GM23338 (cell line): ENCODE measurements at regions not wholly inside any gene's neighbourhood (a gene's known extent, or its start where the extent isn't known, plus 50 kb on each side); places are given as distances from the start of the nearest gene placed in this dataset.

Experiments
- ATAC-seq: fragments of 200-7000 bp; cut with Tn5 transposase; 3 replicates; pipeline ENCODE4 v1.9.1; 2020
- DNase-seq: peaks from one replicate; pipeline ENCODE4 v3.0.0-alpha.2; 2015; ENCODE audit warnings: low spot score
- H2AFZ ChIP-seq: fragments of 200-600 bp; sonication (generic); 2 replicates; pipeline ENCODE4 v1.8.0; 2016; ENCODE audit warnings: antibody characterized with exemption, mild to moderate bottlenecking, moderate library complexity
- H3F3A ChIP-seq: fragments of 200-600 bp; sonication (generic); replicated peaks from 2 replicates; pipeline ENCODE4 v1.8.0; 2017; ENCODE audit warnings: antibody characterized with exemption, mixed run types, low read depth
- H3K27ac ChIP-seq: fragments of 200-600 bp; sonication (generic); 2 replicates; pipeline ENCODE4 v1.6.1; 2016; ENCODE audit warnings: low read depth
- H3K27me3 ChIP-seq: fragments of 200-600 bp; sonication (generic); 2 replicates; pipeline ENCODE4 v1.8.0; 2016; ENCODE audit warnings: mild to moderate bottlenecking, mixed run types, moderate library complexity; ENCODE audit not compliant: insufficient read depth
- H3K36me3 ChIP-seq: fragments of 200-600 bp; sonication (generic); 2 replicates; pipeline ENCODE4 v1.8.0; 2016; ENCODE audit warnings: mild to moderate bottlenecking; ENCODE audit not compliant: insufficient read depth
- H3K4me1 ChIP-seq: fragments of 200-600 bp; sonication (generic); 2 replicates; pipeline ENCODE4 v1.8.0; 2016; ENCODE audit warnings: mild to moderate bottlenecking, moderate library complexity; ENCODE audit not compliant: insufficient read depth
- H3K4me2 ChIP-seq: fragments of 200-600 bp; sonication (generic); 2 replicates; pipeline ENCODE4 v1.7.1; 2017; ENCODE audit warnings: mixed run types
- H3K4me3 ChIP-seq: fragments of 200-600 bp; sonication (generic); 2 replicates; pipeline ENCODE4 v1.6.1; 2016; ENCODE audit warnings: mixed run types
- H3K79me2 ChIP-seq: fragments of 200-600 bp; sonication (generic); replicated peaks from 2 replicates; pipeline ENCODE4 v1.8.0; 2017; ENCODE audit warnings: mild to moderate bottlenecking; ENCODE audit not compliant: insufficient read depth
- H3K9me2 ChIP-seq: fragments of 200-600 bp; sonication (generic); 2 replicates; pipeline ENCODE4 v1.8.0; 2017; ENCODE audit not compliant: insufficient read depth
- H4K20me1 ChIP-seq: fragments of 200-600 bp; sonication (generic); replicated peaks from 2 replicates; pipeline ENCODE4 v1.8.0; 2017; ENCODE audit warnings: mild to moderate bottlenecking; ENCODE audit not compliant: insufficient read depth
- H3K27ac Mint-ChIP-seq: 2 replicates; pipeline ENCODE4 v1.8.0; 2020; ENCODE audit warnings: inconsistent platforms, mild to moderate bottlenecking, moderate library complexity, mixed read lengths
- H3K27me3 Mint-ChIP-seq: 3 replicates; pipeline ENCODE4 v1.8.0; 2022; ENCODE audit warnings: low read depth, mild to moderate bottlenecking, moderate library complexity, mixed read lengths, inconsistent platforms; ENCODE audit not compliant: insufficient read depth, poor library complexity
- H3K36me3 Mint-ChIP-seq: 3 replicates; pipeline ENCODE4 v1.8.0; 2021; ENCODE audit warnings: low read depth, mild to moderate bottlenecking, inconsistent platforms, moderate library complexity, mixed read lengths
- H3K4me1 Mint-ChIP-seq: 3 replicates; pipeline ENCODE4 v1.8.0; 2020; ENCODE audit warnings: mild to moderate bottlenecking, inconsistent platforms, mixed read lengths
- H3K4me3 Mint-ChIP-seq: 3 replicates; pipeline ENCODE4 v1.8.0; 2021; ENCODE audit warnings: moderate library complexity, mild to moderate bottlenecking, inconsistent platforms, mixed read lengths
- H3K9me3 Mint-ChIP-seq: 3 replicates; pipeline ENCODE4 v1.8.0; 2020; ENCODE audit warnings: moderate library complexity, mild to moderate bottlenecking, inconsistent platforms, mixed read lengths
- CREB1 ChIP-seq: fragments of 250-450 bp; sonication (Bioruptor Pico); IDR thresholded peaks from 2 replicates; pipeline ENCODE4 v1.5.0; 2020; ENCODE audit warnings: low read depth, mild to moderate bottlenecking, moderate library complexity
- CTCF ChIP-seq, 2 experiments: fragments of 200-600 bp in 1 of 2; sonication (generic) in 1 of 2; conservative IDR thresholded peaks; 2 replicates each; pipeline versions ENCODE4 v1.5.1 to v1.6.1; 2016 to 2017; ENCODE audit warnings: antibody characterized with exemption in 2 of 2, low read depth in 2 of 2, mild to moderate bottlenecking in 2 of 2, moderate library complexity in 1 of 2
- ETS1 ChIP-seq: IDR thresholded peaks from 2 replicates; pipeline ENCODE4 v1.6.1; 2016; ENCODE audit warnings: antibody characterized with exemption
- EZH2 ChIP-seq: fragments of 200-600 bp; sonication (generic); IDR thresholded peaks from one replicate; pipeline ENCODE4 v1.8.0; 2017; ENCODE audit warnings: antibody characterized with exemption, mild to moderate bottlenecking, low read depth; ENCODE audit not compliant: unreplicated experiment
- JUNB ChIP-seq: IDR thresholded peaks from one replicate; pipeline ENCODE4 v1.6.1; 2016; ENCODE audit warnings: antibody characterized with exemption; ENCODE audit not compliant: unreplicated experiment
- NANOG ChIP-seq: IDR thresholded peaks from 2 replicates; pipeline ENCODE4 v1.6.1; 2016; ENCODE audit warnings: antibody characterized with exemption, borderline replicate concordance
- POLR2AphosphoS5 ChIP-seq: IDR thresholded peaks from 2 replicates; pipeline ENCODE4 v1.6.1; 2016; ENCODE audit warnings: antibody characterized with exemption, low read depth
- REST ChIP-seq: IDR thresholded peaks from one replicate; pipeline ENCODE4 v1.6.1; 2018; ENCODE audit warnings: antibody characterized with exemption; ENCODE audit not compliant: unreplicated experiment
- STAT1 ChIP-seq: IDR thresholded peaks from one replicate; pipeline ENCODE4 v1.6.1; 2016; ENCODE audit warnings: antibody characterized with exemption; ENCODE audit not compliant: unreplicated experiment
- ZNF114 ChIP-seq: fragments of 250-450 bp; sonication (Bioruptor Pico); IDR thresholded peaks from 2 replicates; pipeline ENCODE4 v1.5.0; 2020; ENCODE audit warnings: mild to moderate bottlenecking, moderate library complexity
- ZNF331 ChIP-seq: fragments of 250-450 bp; sonication (Bioruptor Pico); IDR thresholded peaks from 2 replicates; pipeline ENCODE4 v1.5.0; 2020; ENCODE audit warnings: low read depth, mild to moderate bottlenecking, moderate library complexity

GRCh38 chr12:98387444-98387843 lies 127.9 kb upstream of the TMPO start:
- Mint-ChIP-seq H3K4me1 (peaks cover 23% of the 10 kb centered on the region), H3K36me3 (no peaks in the 10 kb centered on the region), H3K9me3 (no peaks in the 10 kb centered on the region; the same call in 2 of the 3 replicates), H3K27me3 (peaks cover 4% of the 10 kb centered on the region), H3K4me3 (no peak overlapping the region), H3K27ac (no peak overlapping the region)
- ATAC-seq (no peak), DNase-seq (no peak)
- peaks cover 14% of the 10 kb centered on the region for H3K9me2 ChIP-seq
- H3K4me2 ChIP-seq, result no peak overlapping the region
- H3K27me3 ChIP-seq, result no peaks in the 10 kb centered on the region
- H3K27ac ChIP-seq, result no peak overlapping the region
- no peak overlapping the region; the same call in 1 of the 2 replicates for H2AFZ ChIP-seq
- no peak overlapping the region for H3K4me3 ChIP-seq
- no peaks in the 10 kb centered on the region for H4K20me1 ChIP-seq
- H3K36me3 ChIP-seq, result no peaks in the 10 kb centered on the region
- TF ChIP-seq EZH2, result no peak
- TF ChIP-seq ETS1, result no peak
- TF ChIP-seq ZNF114 (CRISPR knock-in tag), result no peak
- TF ChIP-seq ZNF331, result no peak
- TF ChIP-seq POLR2AphosphoS5, result no peak
- peaks cover 4% of the 10 kb centered on the region; the same call in 1 of the 2 replicates for H3K4me1 ChIP-seq
- no peaks in the 10 kb centered on the region for H3F3A ChIP-seq
- H3K79me2 ChIP-seq, result no peaks in the 10 kb centered on the region

GRCh38 chr12:98388126-98388525 lies 127.3 kb upstream of the TMPO start:
- Histone ChIP-seq H3K4me3 (no peak overlapping the region), H3K36me3 (no peaks in the 10 kb centered on the region), H4K20me1 (no peaks in the 10 kb centered on the region), H3K4me2 (no peak overlapping the region), H3F3A (no peaks in the 10 kb centered on the region), H3K27me3 (no peaks in the 10 kb centered on the region), H3K4me1 (peaks cover 9% of the 10 kb centered on the region; the same call in 1 of the 2 replicates), H2AFZ (peak overlapping the region; percentile 19; the same call in 1 of the 2 replicates), H3K27ac (no peak overlapping the region), H3K79me2 (no peaks in the 10 kb centered on the region), H3K9me2 (peaks cover 14% of the 10 kb centered on the region)
- ATAC-seq (no peak), DNase-seq (no peak)
- peaks cover 4% of the 10 kb centered on the region for H3K27me3 Mint-ChIP-seq
- no peak overlapping the region for H3K27ac Mint-ChIP-seq
- no peak overlapping the region for H3K4me3 Mint-ChIP-seq
- no peaks in the 10 kb centered on the region for H3K36me3 Mint-ChIP-seq
- peaks cover 23% of the 10 kb centered on the region for H3K4me1 Mint-ChIP-seq
- no peaks in the 10 kb centered on the region for H3K9me3 Mint-ChIP-seq
- TF ChIP-seq CREB1 (CRISPR knock-in tag) (no peak), ETS1 (no peak), REST (no peak), NANOG (no peak), ZNF331 (no peak), POLR2AphosphoS5 (no peak), CTCF (conservative IDR thresholded peaks at IDR 0.05; ENCODE audit: low read depth in 2 of 2) (no peak), STAT1 (no peak), JUNB (no peak)
